ENCODE measurements at regions not wholly inside any gene's neighbourhood (a gene's known extent, or its start where the extent isn't known, plus 50 kb on each side); places are given as distances from the start of the nearest gene placed in this dataset.

DNA sequence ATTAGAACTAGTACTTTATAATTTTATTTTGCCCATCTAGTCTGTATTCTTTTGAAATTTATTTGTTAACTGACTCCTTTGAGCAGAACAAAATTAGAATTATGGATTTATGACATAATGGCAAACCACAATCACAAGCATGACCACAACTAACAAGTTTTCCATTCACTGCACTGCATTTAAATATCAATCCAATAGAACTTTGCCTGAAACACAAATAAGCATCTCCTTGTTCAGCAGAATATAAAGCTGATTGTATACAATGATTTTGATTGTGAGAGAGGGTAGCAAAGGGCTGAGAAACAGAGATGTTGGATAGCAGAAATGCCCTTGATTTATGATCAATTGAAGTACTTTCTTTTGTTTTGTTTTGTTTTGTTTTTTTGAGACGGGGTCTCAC lies 495.5 kb upstream of the RGS18 start:
- 6% methylated on average over 1 of the region's 1 CpG for whole genome bisulfite sequencing (ENCODE audit: low lambda C conversion rate)
- no peaks in the 10 kb centered on the region for H4K20me1 ChIP-seq (ENCODE audit: insufficient read depth, low read length)
- H3K9me3 ChIP-seq (ENCODE audit: low read length) = no peaks in the 10 kb centered on the region
- no peaks in the 10 kb centered on the region for H3K36me3 ChIP-seq (replicated peaks in 1 of 2; ENCODE audit: control insufficient read depth in 1 of 2, insufficient read depth in 2 of 2, low read length in 2 of 2)
- no peak overlapping the region for H3K27ac ChIP-seq (ENCODE audit: extremely low read length, insufficient read depth, low read length)
- FAIRE-seq (no peak), ATAC-seq (no peak), DNase-seq (ENCODE audit: low spot score) (no peak)
- POLR2A ChIA-PET = no interaction called here
- intact Hi-C loops (cut with micrococcal nuclease; ENCODE audit: unreplicated experiment) = no loop called here
- no peaks in the 10 kb centered on the region for H3K27me3 ChIP-seq (ENCODE audit: control insufficient read depth in 1 of 2, insufficient read depth in 2 of 2, low read length in 2 of 2)
- H3K4me3 ChIP-seq (replicated peaks in 1 of 3; ENCODE audit: insufficient read depth in 1 of 3, low read depth in 2 of 3, low read length in 3 of 3) = no peak overlapping the region
- H2AFZ ChIP-seq (ENCODE audit: low read length) = no peak overlapping the region
- H3K9ac ChIP-seq (ENCODE audit: insufficient read depth, low read depth, low read length) = no peak overlapping the region
- no peak overlapping the region for H3K4me2 ChIP-seq (ENCODE audit: low read depth, low read length)
- no TSS peak for BruUV-seq (replicated peaks)
- CTCF ChIA-PET (ENCODE audit: low intra/inter-chr PET ratio, low total read pairs) = no interaction called here
- no peak for TF ChIP-seq ZNF614 (CRISPR knock-in tag; IDR thresholded peaks at IDR 0.05; ENCODE audit: borderline replicate concordance)
- TF ChIP-seq, protein P1, sequence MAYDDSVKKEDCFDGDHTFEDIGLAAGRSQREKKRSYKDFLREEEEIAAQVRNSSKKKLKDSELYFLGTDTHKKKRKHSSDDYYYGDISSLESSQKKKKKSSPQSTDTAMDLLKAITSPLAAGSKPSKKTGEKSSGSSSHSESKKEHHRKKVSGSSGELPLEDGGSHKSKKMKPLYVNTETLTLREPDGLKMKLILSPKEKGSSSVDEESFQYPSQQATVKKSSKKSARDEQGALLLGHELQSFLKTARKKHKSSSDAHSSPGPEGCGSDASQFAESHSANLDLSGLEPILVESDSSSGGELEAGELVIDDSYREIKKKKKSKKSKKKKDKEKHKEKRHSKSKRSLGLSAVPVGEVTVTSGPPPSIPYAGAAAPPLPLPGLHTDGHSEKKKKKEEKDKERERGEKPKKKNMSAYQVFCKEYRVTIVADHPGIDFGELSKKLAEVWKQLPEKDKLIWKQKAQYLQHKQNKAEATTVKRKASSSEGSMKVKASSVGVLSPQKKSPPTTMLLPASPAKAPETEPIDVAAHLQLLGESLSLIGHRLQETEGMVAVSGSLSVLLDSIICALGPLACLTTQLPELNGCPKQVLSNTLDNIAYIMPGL (CRISPR knock-in tag; IDR thresholded peaks at IDR 0.05; ENCODE audit: borderline replicate concordance in 1 of 2, low read depth in 1 of 2) = no peak
- no peak for TF ChIP-seq MBNL3 (CRISPR knock-in tag; conservative IDR thresholded peaks at IDR 0.05)
- TF ChIP-seq ONECUT2 (CRISPR knock-in tag; IDR thresholded peaks at IDR 0.05) = no peak
- no peak for TF ChIP-seq ZNF34 (CRISPR knock-in tag; IDR thresholded peaks at IDR 0.05; ENCODE audit: borderline replicate concordance)
- TF ChIP-seq ZZZ3 (CRISPR knock-in tag; IDR thresholded peaks at IDR 0.05; ENCODE audit: borderline replicate concordance) = no peak
- TF ChIP-seq, protein P2, sequence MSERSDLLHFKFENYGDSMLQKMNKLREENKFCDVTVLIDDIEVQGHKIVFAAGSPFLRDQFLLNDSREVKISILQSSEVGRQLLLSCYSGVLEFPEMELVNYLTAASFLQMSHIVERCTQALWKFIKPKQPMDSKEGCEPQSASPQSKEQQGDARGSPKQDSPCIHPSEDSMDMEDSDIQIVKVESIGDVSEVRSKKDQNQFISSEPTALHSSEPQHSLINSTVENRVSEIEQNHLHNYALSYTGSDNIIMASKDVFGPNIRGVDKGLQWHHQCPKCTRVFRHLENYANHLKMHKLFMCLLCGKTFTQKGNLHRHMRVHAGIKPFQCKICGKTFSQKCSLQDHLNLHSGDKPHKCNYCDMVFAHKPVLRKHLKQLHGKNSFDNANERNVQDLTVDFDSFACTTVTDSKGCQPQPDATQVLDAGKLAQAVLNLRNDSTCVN (CRISPR knock-in tag; IDR thresholded peaks at IDR 0.05; ENCODE audit: borderline replicate concordance) = no peak
- TF ChIP-seq KLF12 (CRISPR knock-in tag; IDR thresholded peaks at IDR 0.05; ENCODE audit: borderline replicate concordance) = no peak
- TF ChIP-seq ELF4 (CRISPR knock-in tag; IDR thresholded peaks at IDR 0.05; ENCODE audit: borderline replicate concordance) = no peak
- TF ChIP-seq ZNF607 (CRISPR knock-in tag; IDR thresholded peaks at IDR 0.05; ENCODE audit: borderline replicate concordance) = no peak
- no peak for TF ChIP-seq HNRNPK (IDR thresholded peaks at IDR 0.05; ENCODE audit: low read depth, low read length, poor library complexity, severe bottlenecking)
- TF ChIP-seq ZNF17 (CRISPR knock-in tag; IDR thresholded peaks at IDR 0.05) = no peak
- no peak for TF ChIP-seq SCMH1 (CRISPR knock-in tag; IDR thresholded peaks at IDR 0.05; ENCODE audit: borderline replicate concordance)
- TF ChIP-seq HNF4G (IDR thresholded peaks at IDR 0.05; ENCODE audit: borderline replicate concordance, low read depth, low read length) = no peak
- no peak for TF ChIP-seq HNF4G (CRISPR knock-in tag; IDR thresholded peaks at IDR 0.05; ENCODE audit: borderline replicate concordance, low read depth)
- H3K79me2 ChIP-seq (ENCODE audit: insufficient read depth, low read length) = no peaks in the 10 kb centered on the region
- in situ Hi-C loops (cut with HindIII; ENCODE audit: extremely low pct_ligation_motif_present, low pct_unique_long_range_greater_than_20kb) = no loop called here
- H3K4me1 ChIP-seq (ENCODE audit: insufficient read depth, low read length) = no peaks in the 10 kb centered on the region

Data from HepG2 (cell line).